SW480 (cell line): ENCODE measurements at regions not wholly inside any gene's neighbourhood (a gene's known extent, or its start where the extent isn't known, plus 50 kb on each side); places are given as distances from the start of the nearest gene placed in this dataset.
"Not testable (repeated sequence)": the region's sequence is repeated elsewhere in the genome, so short reads cannot be mapped to it uniquely, and the experiment has no call there.

Experiments used
- DNase-seq: peaks from one replicate; pipeline ENCODE4 v3.0.0-alpha.2; 2016; ENCODE audit warnings: low spot score

GRCh38 chr17:71486261-71486660 lies 634.6 kb upstream of the SOX9 start:
- DNase-seq: no peak

GRCh38 chr17:71488851-71489250 lies 632.0 kb upstream of the SOX9 start:
- peak; percentile 4 for DNase-seq

DNA sequence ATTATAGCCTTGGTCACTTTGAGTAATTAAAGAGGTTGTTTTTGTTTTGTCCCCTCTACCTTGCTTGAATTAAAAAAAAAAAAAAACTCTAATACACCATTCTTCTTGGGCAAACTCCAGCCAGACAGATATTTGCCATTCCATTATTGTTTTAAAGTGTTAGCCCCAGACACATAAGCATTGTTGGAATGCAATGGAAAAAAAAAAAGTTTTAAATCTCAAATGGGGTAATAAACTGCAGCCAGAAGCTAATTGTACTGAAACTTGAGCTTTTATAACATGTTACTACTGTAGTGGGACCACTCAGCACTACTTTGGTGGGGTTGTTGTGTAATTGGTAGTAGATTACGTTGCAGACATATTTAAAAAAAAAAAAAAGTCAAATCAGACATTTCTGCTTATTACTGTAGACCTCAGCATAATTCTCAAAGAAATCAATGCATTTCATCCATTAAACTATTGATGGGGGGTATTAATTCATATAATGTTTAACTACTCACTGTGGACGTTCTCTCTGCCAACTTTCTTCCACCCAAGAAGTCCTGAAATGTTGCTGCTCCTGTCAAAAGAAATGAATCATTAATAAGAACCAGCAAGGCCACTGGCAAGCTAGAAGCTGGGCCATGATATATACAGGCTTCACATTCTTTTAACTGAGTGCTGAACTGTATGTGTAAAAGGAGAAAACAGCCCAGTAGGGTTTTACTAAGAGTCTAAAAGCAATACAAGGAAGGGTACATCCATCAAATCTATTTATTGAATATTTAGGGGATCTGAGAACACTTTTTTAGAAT lies 626.6 kb upstream of the SOX9 start:
- no peak for DNase-seq

- no peak for DNase-seq
Measured at GRCh38 chr17:71495420-71495819, 625.4 kb upstream of the SOX9 start.

- no peak for DNase-seq
Measured at GRCh38 chr17:71496552-71496951, 624.3 kb upstream of the SOX9 start.

- DNase-seq: no peak
Measured at GRCh38 chr17:71500761-71501555, 619.9 kb upstream of the SOX9 start.

- no peak for DNase-seq
Measured at GRCh38 chr17:71501711-71502110, 619.1 kb upstream of the SOX9 start.

- no peak for DNase-seq
Measured at GRCh38 chr17:71502443-71502842, 618.4 kb upstream of the SOX9 start.

GRCh38 chr17:71503710-71504465 lies 616.9 kb upstream of the SOX9 start:
- no peak for DNase-seq

- no peak for DNase-seq
Measured at GRCh38 chr17:71505200-71505599, 615.6 kb upstream of the SOX9 start.

- no peak for DNase-seq
Measured at GRCh38 chr17:71505981-71506380, 614.8 kb upstream of the SOX9 start.

- no peak for DNase-seq
Measured at GRCh38 chr17:71511266-71511995, 609.4 kb upstream of the SOX9 start.

GRCh38 chr17:71513725-71514124 lies 607.1 kb upstream of the SOX9 start:
- DNase-seq: not testable (repeated sequence)

DNA sequence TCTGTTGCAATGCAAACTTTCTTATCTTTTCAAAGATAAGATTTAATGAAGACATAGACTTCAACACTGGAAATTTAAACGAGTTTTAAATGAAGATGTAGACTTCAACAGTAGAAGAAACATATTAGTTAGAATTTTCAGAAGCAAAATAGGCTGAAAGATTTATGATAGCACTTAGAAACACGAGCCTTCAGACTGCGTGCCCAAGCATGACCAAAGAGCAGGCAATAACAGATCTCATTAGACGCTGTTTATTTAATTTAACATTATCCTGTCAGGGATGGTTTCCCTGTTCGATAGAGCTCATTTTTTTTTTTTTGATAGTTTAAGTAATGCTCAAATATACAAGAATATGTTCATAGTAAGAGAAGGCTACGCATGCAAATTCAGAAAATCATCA lies 604.7 kb upstream of the SOX9 start:
- no peak for DNase-seq

DNA sequence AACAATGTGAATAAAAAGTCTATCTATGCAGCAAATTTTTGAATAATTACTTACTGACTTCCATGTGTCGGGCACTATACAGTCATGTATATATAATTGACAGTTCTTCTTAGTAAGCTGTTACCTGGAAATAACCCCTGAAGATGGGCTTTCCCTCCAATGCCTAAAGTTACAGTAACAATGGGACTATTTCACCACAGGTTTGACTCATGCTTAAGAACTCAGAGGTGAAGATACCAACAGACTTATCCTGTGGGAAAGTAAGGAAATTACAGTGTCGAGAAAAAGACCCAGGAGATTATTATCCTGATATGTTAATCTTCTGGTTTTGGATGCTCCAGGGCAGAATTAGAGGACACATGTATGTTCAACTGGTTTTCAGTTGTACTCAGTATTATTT lies 601.5 kb upstream of the SOX9 start:
- DNase-seq: no peak

DNA sequence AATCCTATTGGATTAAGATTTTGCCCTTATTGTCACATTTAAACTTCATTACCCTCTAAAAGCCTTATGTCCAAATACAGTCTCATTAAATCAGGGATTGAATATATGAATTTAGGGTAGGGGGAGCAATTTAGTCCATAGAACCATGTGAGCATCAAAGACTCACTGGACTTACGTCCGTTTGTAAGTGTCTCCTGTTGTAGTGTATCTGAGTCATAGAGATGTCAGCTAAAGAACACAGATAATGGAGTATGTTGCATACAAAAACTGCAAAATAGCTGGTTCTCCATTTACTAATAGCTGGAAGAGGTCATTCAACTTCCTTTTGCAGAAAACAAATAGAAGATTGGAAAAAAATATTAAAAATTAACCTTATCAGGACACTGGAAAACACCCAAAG lies 599.1 kb upstream of the SOX9 start:
- no peak for DNase-seq

DNA sequence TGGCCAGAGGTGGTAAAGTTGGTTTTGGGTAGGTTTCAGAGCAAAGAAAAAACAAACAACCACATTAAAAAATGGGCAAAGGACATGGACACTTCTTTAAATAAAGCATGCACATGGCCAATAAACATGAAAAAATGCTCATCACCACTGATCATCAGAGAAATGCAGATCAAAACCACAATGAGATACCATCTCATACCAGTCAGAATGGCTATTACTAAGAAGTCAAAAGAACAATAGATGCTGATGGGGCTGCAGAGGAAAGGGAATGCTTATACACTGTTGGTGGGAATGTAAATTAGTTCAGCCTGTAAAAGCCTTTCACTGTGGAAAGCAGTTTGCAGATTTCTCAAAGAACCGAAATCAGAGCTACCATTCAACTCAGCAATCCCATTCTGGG lies 598.4 kb upstream of the SOX9 start:
- DNase-seq: peak; percentile 9

DNA sequence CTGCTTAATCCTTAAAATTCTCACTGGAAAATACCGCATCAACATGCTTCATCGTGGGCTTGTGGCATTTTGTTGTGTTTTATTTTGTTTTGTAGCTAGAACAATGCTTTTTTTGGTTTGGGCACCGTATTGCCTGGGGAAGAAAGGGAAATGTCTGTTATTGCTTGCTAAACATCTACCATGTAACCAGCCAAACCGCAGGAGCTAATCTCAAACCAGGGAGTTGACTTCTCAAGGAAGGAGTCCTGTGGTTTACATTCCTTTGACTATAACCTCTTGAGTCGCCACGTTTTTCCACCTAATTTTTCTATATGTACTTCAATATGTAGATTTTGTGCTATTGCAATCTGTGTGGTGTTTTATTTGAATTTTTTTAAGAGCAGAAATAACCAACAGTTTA lies 593.5 kb upstream of the SOX9 start:
- DNase-seq: no peak

DNA sequence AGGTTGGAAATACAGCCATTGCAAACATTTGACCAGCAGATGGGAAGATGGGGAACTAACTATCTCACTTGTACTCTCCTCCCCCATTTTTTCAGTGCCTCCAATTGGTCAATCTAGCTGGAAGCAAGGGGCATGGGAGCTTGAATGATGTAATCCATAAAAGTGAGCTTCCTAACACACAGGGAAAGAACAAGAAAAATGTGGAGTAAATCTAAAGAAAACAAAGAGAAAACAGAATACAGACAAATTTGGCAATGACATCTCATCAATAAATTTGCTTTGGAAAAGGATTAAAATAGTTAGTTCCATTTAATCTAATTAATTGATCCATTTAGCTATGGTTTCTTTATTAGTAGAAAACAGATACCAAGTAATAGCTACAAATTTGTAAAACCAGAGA lies 592.6 kb upstream of the SOX9 start:
- DNase-seq: no peak

GRCh38 chr17:71530248-71530647 lies 590.6 kb upstream of the SOX9 start:
- no peak for DNase-seq

GRCh38 chr17:71535321-71535720 lies 585.5 kb upstream of the SOX9 start:
- no peak for DNase-seq

DNA sequence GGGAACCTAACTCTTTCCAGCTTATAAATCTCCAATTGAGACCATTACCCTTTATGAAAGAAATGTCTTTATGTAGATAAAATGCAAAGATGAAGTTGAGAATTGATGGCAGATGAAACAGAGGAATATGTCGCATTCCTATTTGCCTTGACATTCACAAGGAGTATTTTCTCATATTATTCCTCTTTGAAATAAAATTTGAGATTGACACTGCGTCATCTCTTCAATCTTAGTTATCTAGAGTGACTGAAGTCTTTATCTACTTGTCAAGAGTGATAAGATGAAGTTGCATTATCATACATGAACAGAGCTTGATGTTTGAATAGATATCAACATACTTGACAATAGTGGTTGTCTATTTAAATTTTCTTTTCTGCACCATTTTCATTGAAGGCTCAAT lies 574.4 kb upstream of the SOX9 start:
- no peak for DNase-seq
